Mucosa of stomach (tissue), 1 donor: ENCODE measurements at regions not wholly inside any gene's neighbourhood (a gene's known extent, or its start where the extent isn't known, plus 50 kb on each side); places are given as distances from the start of the nearest gene placed in this dataset.
"Not testable (repeated sequence)": the region's sequence is repeated elsewhere in the genome, so short reads cannot be mapped to it uniquely, and the experiment has no call there.

Experiments
- H3K27me3 ChIP-seq: one replicate; pipeline ENCODE4 v1.7.0; 2013; ENCODE audit warnings: mild to moderate bottlenecking, low read length; ENCODE audit not compliant: control insufficient read depth, insufficient read depth
- H3K36me3 ChIP-seq: one replicate; pipeline ENCODE4 v1.7.0; 2013; ENCODE audit warnings: low read length; ENCODE audit not compliant: control insufficient read depth, insufficient read depth
- H3K4me1 ChIP-seq: one replicate; pipeline ENCODE4 v1.7.0; 2013; ENCODE audit warnings: mild to moderate bottlenecking, low read length; ENCODE audit not compliant: control insufficient read depth, insufficient read depth
- H3K4me3 ChIP-seq: one replicate; pipeline ENCODE4 v1.7.0; 2013; ENCODE audit warnings: low read length
- H3K9ac ChIP-seq: one replicate; pipeline ENCODE4 v1.7.0; 2013; ENCODE audit warnings: mild to moderate bottlenecking, low read length, moderate library complexity
- H3K9me3 ChIP-seq: one replicate; pipeline ENCODE4 v1.7.0; 2013; ENCODE audit warnings: mild to moderate bottlenecking, low read length, moderate library complexity; ENCODE audit not compliant: control insufficient read depth
- donor health status: Pancreatic carcinoma.

- Histone ChIP-seq H3K9ac (no peak overlapping the region), H3K4me1 (no peaks in the 10 kb centered on the region), H3K4me3 (no peak overlapping the region), H3K27me3 (no peaks in the 10 kb centered on the region), H3K36me3 (no peaks in the 10 kb centered on the region), H3K9me3 (no peaks in the 10 kb centered on the region)
Measured at GRCh38 chr12:89834676-89835075, 126.0 kb upstream of the ATP2B1 start.

- Histone ChIP-seq H3K9ac (no peak overlapping the region), H3K9me3 (no peaks in the 10 kb centered on the region), H3K36me3 (no peaks in the 10 kb centered on the region), H3K4me3 (no peak overlapping the region), H3K27me3 (no peaks in the 10 kb centered on the region), H3K4me1 (no peaks in the 10 kb centered on the region)
Measured at GRCh38 chr12:89833337-89834252, 125.0 kb upstream of the ATP2B1 start.

GRCh38 chr12:89832336-89832735 lies 123.7 kb upstream of the ATP2B1 start:
- Histone ChIP-seq H3K9ac (no peak overlapping the region), H3K9me3 (no peaks in the 10 kb centered on the region), H3K27me3 (no peaks in the 10 kb centered on the region), H3K4me3 (no peak overlapping the region), H3K4me1 (no peaks in the 10 kb centered on the region), H3K36me3 (no peaks in the 10 kb centered on the region)

GRCh38 chr12:89831310-89832095 lies 122.9 kb upstream of the ATP2B1 start:
- H3K9ac ChIP-seq = no peak overlapping the region
- no peaks in the 10 kb centered on the region for H3K4me1 ChIP-seq
- no peaks in the 10 kb centered on the region for H3K36me3 ChIP-seq
- no peak overlapping the region for H3K4me3 ChIP-seq
- no peaks in the 10 kb centered on the region for H3K9me3 ChIP-seq
- H3K27me3 ChIP-seq = no peaks in the 10 kb centered on the region

- Histone ChIP-seq H3K27me3 (no peaks in the 10 kb centered on the region), H3K9ac (no peak overlapping the region), H3K36me3 (no peaks in the 10 kb centered on the region), H3K4me1 (no peaks in the 10 kb centered on the region), H3K9me3 (no peaks in the 10 kb centered on the region), H3K4me3 (no peak overlapping the region)
Measured at GRCh38 chr12:89829434-89829975, 120.9 kb upstream of the ATP2B1 start.

GRCh38 chr12:89828575-89828974 lies 119.9 kb upstream of the ATP2B1 start:
- H3K4me3 ChIP-seq = no peak overlapping the region
- H3K9me3 ChIP-seq = no peaks in the 10 kb centered on the region
- H3K4me1 ChIP-seq = no peaks in the 10 kb centered on the region
- no peak overlapping the region for H3K9ac ChIP-seq
- H3K36me3 ChIP-seq = no peaks in the 10 kb centered on the region
- H3K27me3 ChIP-seq = no peaks in the 10 kb centered on the region

GRCh38 chr12:89827592-89827991 lies 119.0 kb upstream of the ATP2B1 start:
- Histone ChIP-seq H3K4me3 (no peak overlapping the region), H3K27me3 (no peaks in the 10 kb centered on the region), H3K4me1 (no peaks in the 10 kb centered on the region), H3K9ac (no peak overlapping the region), H3K9me3 (no peaks in the 10 kb centered on the region), H3K36me3 (no peaks in the 10 kb centered on the region)

GRCh38 chr12:89826468-89826867 lies 117.8 kb upstream of the ATP2B1 start:
- Histone ChIP-seq H3K9me3 (no peaks in the 10 kb centered on the region), H3K27me3 (no peaks in the 10 kb centered on the region), H3K4me1 (no peaks in the 10 kb centered on the region), H3K9ac (no peak overlapping the region), H3K36me3 (no peaks in the 10 kb centered on the region), H3K4me3 (no peak overlapping the region)

GRCh38 chr12:89825591-89826449 lies 117.2 kb upstream of the ATP2B1 start:
- H3K9ac ChIP-seq = no peak overlapping the region
- no peaks in the 10 kb centered on the region for H3K9me3 ChIP-seq
- no peaks in the 10 kb centered on the region for H3K36me3 ChIP-seq
- no peaks in the 10 kb centered on the region for H3K27me3 ChIP-seq
- H3K4me1 ChIP-seq = no peaks in the 10 kb centered on the region
- no peak overlapping the region for H3K4me3 ChIP-seq

GRCh38 chr12:89824822-89825221 lies 116.2 kb upstream of the ATP2B1 start:
- H3K4me1 ChIP-seq = no peaks in the 10 kb centered on the region
- no peak overlapping the region for H3K9ac ChIP-seq
- H3K36me3 ChIP-seq = no peaks in the 10 kb centered on the region
- no peaks in the 10 kb centered on the region for H3K9me3 ChIP-seq
- H3K4me3 ChIP-seq = no peak overlapping the region
- H3K27me3 ChIP-seq = no peaks in the 10 kb centered on the region

- H3K4me3 ChIP-seq, H3K27me3 ChIP-seq, H3K9ac ChIP-seq, H3K4me1 ChIP-seq, H3K36me3 ChIP-seq, H3K9me3 ChIP-seq: not testable (repeated sequence)
Measured at GRCh38 chr12:89822992-89823391, 114.4 kb upstream of the ATP2B1 start.
